T follicular helper cell (primary cell): ENCODE measurements at regions not wholly inside any gene's neighbourhood (a gene's known extent, or its start where the extent isn't known, plus 50 kb on each side); places are given as distances from the start of the nearest gene placed in this dataset.
"Not testable (repeated sequence)": the region's sequence is repeated elsewhere in the genome, so short reads cannot be mapped to it uniquely, and the experiment has no call there.

Experiments
- DNase-seq: peaks from one replicate; pipeline ENCODE4 v3.0.0-alpha.2; 2020; ENCODE audit warnings: low read depth

DNA sequence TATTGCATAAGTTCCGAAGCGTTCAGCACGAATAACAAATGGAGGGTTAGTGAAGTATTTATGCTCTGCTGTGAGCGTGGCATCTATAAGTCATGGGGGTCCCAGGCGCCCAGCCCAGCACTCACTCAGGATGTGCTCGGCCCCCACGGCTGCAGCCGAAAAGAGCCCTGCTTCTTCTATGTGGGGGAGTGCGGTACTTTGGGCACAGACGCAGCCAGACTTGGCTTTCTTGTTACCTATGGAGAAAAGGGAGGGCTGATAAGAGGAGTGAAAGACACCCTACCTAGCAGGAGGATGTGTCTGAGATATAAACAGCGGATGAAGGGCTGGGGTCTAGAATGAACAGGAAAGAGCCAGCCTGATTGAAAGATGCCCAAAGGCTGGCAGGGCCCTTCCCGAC lies 51.4 kb downstream of the MRPL36 start:
- DNase-seq = no peak

DNA sequence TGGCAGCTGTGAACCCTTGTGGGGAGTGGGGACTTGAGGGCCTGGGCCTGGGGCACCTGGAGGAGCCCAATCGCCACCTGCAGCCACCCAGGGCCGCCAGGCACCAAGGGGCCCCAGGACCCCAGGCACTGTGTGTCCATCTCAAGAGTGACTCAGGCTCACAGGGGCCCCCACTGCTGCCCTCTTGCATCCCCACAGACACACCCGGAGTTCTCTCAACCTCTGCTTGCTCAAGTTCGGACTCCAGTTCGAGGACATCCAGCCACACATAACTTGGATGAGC lies 51.9 kb downstream of the MRPL36 start:
- no peak for DNase-seq

DNA sequence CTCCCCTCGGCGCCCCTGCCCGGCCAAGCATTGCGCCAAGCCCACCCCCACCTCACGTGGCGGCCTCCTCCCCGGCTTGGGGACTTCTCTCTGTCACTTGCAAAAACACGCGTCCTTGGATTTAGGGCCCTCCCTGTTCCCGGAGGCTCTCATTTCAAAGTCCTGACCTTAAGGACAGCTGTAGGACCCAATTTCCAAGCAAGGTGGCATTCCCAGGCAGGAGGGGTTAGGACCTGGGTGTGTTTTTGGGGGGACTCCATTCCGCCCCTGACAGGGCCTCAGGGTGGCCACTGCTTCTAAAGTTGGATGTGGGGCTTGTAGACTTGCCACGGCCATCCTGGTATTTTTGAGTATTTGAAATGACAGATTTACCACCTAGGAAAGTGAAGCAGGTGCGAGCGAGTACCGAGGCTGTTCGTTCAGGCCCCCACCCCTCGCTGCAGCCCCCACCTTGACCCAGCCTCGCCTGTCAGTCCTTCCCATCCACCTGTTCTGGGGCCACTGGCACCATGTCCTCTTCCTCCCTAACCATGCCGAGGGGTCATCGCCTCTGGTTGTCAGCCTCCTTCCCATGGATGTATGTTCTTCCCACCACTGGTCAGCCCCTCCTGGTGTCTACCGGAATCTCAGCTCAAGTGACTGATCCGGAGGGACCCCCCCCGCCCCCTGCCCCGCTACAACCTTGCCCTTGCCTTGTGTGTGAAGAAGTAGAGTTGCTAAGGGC lies 52.4 kb downstream of the MRPL36 start:
- no peak for DNase-seq

DNA sequence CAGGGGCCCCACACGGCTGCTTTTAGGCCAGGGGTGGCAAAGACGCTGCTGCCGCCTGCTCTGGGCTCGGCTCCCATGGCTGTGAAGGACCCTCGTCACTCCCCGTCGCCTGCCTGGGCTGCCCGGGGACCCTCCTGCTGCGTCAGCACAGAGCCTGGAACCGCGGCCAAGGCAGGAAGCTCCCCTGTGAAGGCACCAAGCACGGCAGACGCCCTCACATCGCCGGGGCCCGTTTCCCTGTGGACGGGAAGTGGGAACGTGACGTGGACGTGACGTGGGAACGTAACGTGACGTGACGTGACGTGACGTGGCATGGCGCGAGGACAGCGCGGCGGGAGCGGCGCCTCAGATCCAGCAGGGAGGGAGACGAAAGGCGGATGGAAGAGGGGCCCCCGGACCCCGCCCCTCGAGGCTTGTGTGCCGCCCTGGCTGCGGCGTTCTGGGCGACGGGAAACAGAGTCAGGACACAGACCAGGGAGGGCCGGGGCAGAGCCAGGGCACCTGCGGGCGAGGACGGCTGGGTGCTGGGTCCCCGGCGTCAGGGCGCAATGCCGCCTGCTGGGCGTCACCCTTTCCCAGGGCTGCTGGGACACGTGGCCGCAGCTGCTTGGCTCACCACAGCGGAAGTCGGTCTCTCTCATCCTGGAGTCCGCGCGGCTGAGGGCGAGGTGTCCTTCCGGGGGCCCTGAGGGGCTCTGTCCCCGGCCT lies 53.1 kb downstream of the MRPL36 start:
- no peak for DNase-seq

DNA sequence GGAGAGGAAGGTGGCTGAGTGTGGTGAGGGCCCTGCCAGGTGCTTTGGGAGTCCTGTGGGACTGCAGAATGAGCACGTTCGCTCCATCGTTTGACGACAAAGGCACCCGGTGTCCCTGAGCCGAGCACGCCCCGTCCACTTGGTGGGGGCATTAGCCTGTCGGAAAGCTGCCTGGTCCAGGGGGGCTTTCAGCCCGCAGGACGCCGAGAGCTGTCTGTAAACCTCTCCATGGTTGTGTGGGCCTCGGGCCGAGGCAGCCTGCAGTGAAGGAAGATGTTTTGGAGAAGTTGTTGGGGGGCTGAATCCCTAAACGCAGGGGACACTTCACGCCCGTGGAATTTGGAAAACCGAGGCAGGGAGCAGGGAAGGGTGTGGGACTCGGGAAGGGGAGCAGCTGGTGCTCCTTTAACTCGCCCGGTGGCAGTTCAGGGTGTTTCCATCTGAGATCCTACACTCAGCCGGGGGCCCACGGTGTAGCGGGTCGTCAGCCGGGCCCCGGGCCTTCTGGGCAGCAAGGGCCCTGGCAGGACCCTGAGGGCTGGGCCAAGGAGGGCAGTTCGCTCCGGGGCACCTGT lies 53.8 kb downstream of the MRPL36 start:
- DNase-seq = no peak

DNA sequence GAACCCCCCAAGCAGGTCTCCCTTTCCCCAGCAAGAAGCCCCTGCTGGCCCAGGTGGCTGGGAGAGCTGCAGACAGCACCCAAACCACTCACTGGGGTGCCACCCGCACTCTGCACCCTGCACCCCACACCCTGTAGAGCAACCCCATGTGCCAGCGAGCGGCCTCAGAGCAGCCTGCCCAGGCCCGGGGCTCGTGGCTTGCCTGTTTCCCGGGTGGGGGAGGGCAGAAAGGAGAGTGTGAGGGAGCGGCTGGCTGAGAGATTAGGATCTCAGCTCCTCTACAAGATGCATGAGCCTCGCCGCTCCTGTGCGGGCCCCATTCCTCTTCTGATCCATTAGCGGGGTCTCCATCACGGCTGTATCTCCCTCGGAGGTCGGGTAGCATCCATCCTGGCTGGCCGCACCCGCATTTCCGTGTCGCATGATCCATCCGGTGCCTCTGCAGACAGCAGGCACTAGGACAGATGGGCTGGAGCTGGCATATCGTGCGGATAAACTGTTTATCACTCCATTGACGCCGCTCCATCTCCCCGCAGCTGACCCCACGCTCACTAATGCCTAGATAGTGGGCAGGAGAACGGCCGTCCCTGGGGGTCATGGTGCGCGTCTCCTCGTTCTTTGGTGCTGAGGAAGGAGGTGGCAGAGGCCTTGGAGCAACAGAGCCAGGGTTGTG lies 54.4 kb downstream of the MRPL36 start:
- no peak for DNase-seq

DNA sequence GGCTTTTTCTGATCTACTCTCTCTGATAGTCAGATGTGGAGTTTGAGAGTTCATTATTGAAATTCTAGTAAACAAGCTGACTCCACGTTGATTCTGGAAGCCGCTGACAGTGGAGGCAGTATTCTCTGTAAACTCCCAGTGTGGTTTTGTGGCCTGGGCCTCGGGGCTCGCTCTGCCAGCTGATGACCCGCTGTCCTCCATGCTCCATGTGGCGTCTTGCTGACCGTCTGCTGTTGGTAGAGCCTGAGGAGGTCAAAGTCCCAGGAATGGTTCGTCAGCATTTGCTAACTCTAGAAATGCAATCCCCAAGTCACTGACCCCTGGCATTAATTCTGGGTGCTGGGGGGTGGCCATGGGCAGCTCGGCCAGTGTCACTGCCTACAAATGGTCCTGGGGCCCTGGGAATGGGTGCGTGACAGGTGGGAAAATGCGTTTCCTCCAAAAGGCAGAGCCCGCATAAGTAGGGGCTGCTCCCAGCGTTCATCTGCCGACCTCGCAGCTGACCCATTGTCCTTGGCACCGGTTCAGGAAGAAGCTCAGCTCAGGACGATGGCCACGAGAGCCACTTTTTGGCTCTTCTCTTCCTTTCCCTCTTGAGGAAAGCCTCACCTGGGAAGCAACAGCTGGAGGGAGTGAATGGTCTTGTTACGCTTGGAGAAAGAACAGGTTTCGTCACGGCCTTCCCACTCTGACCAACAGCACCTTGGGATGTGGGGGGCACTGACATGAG lies 55.1 kb downstream of the MRPL36 start:
- DNase-seq = no peak

DNA sequence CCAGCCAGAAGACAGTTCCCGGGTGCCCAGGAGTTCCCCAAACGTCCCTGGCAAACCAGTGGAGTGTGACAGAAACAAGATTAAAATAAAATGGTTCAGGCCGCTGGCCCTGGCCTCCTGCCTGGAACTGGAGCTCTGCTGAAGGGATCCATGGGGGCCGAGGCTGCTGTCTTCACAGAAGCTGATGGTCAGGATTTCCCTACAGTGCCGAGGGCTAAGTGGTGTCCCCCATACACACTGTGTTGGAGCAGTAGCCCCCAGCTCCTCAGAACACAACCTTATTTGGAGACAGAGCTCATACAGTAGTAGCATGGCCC lies 55.9 kb downstream of the MRPL36 start:
- no peak for DNase-seq

DNA sequence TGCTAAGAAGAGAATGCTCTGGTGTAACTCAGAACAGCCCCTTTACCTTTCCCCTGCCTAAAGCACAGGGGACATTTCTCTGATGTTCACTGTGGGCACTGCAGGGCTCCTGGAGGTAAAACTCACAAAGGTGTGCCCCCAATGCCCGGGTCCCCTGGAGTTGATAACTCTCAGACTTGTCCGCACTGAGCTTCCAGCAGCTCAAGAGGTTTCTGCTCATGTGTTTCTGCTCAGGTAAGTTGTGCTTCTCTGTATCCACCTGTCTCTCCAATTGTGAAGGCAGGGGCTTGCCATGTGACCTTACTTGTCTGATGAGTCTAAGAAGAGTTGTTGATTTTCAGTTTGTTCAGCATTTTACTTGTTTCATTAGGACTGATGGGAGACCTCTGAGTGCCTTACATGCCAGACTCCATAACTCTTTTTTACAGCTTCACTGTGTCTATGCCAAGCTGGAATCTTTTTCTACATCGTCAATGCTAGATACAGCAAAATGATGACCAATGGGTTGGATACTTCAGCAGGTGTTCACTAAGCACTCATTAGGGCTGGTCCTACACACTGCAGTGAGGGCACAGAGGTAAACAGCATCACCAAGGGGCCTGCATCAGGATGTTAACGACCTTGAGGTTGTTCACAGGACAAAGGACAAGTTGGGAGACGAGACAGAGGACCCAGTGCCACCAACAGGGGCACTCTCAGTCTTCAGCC lies 56.4 kb downstream of the MRPL36 start:
- DNase-seq = no peak

DNA sequence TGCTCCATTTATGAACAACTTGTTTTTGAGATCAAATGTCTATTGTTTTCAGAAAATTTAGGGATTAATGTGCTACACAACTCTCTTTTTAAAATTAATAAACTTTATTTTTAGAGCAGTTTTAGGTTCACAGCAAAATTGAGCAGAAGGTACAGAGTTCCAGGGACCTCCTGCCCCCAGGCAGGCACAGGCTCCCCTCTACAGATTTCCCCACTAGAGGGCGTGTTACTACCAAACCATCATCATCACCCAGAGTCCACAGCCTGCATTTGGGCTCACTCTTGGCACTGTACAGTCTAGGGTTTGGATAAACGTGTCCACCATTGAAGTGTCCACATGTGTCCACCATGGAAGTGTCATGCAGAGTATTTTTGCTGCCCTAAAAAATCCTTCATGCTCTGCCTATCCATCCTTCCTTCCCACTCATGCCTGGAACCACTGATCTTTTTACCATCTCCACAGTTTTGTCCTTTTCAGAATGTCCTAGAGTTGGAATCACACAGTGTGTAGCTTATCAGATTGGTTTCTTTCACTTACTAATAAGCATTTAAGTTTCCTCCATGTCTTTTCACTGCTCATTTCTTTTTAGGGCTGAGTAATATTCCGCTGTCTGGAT lies 61.7 kb downstream of the MRPL36 start:
- DNase-seq = peak; percentile 10

DNA sequence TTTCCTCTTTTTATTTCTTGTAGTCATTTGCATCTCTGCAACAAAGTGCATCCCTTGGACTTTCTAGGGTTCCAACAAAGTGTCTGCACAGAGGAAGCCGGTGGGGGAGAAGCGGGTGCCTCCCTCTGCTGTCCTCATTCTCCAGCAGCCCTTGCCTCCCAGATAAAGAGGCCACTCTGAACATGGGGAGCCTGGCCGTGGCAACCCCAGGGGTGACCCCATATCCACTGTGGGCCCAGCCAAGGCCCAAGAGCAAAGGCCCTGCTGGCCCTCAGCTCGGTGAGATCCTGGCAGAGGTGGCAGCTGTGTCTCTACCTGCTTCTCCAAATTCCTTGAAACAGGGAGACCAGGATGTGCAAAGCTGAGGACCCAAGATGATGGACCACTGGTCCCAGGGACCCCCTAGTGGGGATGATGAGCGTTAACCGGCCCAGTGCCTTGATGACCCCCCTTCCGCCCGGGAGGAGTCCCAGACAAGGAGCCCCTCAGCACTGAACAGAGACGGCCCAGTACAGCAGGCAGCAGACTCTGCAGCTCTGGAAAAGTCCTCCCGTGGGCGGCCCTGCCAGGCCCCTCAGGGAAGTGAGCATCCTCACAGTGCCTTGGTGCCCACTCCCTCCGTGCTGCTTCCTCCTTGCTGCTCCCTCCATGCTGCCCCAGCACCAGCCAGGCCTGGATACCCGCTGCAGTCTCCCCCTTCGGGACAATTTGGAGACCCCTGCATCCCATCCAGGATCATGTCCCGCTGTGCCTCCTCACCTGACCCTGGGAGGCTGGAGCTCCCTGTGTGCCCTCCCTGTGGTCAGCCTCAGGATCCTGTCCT lies 62.5 kb downstream of the MRPL36 start:
- no peak for DNase-seq

DNA sequence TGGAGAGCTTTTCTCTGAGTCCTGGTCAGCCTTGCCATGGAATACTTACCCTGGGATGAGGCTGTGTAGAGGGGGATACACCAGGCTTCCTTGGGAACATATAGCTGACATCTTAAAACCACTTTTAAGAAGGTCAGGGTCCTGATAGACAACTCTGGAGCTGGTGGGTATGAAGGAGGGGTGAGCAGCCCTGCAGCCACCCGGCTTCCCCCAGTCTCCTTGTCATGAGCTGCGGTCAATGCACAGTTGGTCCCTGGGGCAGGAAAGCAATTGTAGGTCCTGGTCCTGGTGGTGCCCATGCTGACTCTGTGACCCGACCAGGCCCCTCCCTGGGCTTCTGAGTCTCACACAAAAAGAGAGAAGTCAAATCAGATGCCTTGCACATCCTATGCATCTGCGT lies 63.6 kb downstream of the MRPL36 start:
- DNase-seq = no peak

DNA sequence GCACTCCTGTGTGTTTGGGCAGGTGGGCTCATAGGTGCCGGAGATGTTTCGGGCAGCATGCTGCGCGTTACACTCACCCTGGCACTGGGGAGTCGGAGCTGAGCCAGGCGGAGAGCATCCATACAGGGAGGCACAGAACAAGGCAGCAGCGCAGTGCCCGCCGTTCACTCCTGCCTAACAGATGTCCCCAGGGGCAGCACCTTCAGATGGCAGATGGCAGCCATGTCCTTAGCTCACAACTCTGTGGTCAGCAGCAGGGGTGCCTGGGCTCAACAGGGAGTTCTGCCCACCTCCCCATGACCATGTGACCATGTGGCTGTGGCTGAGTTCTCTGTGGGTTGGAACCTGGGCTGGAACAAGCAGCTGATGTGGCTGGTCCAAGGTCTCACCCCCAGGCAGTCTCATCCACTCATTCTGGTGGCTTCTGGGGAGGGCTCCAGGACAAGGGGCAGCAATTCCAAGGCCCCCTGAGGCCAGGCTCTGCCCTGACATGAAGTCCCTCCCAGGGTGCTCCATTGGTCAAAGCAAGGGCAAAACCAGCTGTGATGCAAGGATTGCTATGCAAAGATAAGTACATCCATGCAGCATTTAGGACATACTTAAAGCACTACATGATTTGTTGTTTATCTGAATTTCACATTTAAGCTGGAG lies 64.2 kb downstream of the MRPL36 start:
- no peak for DNase-seq

DNA sequence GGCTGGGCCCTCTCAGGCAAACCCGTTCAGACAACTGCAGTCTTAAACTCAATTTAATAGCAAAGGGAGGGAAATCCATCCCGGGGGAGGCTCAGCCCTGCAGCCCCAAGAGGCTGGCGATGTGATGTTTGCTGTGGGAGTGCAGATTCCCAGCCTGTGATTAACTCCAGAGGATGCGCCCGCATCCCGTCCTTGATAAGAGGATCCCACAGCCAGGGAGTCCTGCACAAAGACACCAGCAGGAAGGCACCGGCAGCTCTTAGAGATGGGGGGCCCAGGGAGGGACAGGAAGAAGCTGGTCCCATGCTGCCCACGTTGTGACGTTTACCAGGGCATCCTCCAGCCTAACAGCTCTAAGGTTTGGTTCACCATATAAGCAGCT lies 64.7 kb downstream of the MRPL36 start:
- DNase-seq = no peak

DNA sequence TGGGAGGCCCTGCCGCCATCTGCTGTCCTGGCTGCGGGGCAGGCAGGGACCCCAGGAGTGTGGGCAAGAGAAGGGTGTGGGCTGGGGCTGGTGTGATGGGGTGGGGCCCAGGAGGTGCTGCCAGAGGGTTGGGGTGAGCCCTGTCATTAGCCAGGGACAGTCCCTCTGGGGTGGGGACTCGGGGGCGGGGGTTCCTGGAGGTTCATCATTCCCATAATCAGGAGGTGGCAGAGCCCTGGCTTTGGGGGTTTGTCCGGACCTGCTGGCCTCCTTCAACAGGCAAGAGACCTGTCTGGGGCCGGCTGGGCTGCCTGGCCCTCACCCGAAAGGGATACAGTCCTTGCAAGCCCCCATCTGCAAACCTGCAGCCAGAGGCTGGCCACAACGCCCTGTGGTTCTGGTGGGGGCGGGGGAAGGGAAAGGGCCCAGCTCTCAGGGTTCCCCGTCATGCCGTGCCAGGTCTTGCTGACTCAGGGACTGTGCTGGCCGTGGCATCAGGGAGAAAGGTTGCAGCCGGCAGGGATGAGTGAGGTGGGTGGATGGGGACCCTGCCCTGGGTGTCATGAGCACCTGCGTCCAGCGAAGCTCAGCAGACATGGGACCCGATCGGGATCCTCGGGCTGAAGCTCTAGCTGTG lies 65.2 kb downstream of the MRPL36 start:
- DNase-seq = no peak

DNA sequence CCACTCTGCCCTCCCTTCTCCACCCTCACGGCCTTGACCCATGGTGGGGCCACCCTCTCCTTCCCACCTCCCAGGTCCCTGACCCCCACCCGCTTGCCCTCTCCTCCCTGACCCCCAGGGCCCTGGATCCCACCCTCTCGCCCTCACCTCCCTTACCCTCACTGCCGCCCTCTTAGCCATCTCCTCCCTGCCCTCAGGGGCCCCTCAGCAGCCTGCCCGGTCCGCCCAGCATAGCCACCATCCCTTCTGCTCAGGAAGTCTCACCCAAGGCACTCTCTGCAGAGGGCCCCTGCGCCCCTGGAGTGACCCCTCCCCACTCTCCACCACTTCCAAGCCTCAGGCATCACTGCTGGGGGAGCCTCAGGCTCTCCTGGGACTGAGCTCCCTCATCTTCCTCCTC lies 66.3 kb downstream of the MRPL36 start:
- no peak for DNase-seq

DNA sequence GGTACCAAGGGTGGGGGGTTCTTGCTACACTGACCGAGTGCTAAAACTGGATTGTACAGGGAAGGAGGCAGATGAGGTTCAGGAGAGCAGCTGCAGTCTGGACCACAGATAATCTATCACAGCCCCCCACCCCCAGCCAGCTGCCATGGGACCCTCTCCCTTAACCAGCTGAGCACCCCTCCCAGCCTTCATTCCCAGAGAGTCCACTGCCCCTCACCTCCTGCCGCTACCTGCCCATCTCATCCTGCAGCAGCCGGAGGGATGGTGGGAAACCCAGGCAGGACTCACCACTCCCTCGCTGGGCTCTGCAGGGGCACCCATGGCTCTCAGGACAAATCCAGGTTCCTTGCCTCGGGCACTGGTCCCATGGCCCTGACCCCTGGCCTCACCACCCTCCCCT lies 66.7 kb downstream of the MRPL36 start:
- no peak for DNase-seq

DNA sequence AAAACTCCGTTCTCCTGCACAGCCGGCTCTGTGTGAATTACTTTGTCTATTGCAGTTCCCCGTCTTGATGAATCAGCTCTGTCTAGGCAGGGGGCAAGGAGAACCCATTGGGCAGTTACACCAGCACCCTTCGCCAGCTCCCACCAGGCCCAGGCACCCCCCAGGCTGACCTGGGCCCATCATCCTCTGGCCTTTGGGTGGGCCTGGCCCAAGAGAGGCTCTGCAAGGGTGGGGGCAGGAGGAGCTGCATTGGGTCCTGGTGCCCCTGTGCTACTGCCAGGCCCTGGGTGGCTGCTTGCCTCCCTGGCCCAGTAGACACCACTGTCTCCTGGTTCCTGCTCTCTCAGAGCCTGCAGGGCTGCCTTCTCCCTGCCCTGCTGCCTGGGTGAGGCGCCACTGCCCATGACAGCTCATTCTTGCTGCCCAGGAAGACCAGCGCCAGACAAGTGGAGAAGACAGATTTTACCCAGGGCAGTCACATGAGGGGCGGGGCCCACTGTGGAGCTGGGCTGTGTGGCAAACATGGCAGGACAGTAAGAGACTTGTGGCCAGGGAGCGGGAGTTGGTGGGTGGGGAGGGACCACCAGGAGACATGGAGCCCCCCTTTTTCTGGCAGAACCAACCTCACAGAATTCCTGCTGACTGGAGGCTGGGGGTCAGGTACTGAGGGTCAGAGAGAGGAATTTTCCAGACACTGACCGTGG lies 67.2 kb downstream of the MRPL36 start:
- DNase-seq = no peak

DNA sequence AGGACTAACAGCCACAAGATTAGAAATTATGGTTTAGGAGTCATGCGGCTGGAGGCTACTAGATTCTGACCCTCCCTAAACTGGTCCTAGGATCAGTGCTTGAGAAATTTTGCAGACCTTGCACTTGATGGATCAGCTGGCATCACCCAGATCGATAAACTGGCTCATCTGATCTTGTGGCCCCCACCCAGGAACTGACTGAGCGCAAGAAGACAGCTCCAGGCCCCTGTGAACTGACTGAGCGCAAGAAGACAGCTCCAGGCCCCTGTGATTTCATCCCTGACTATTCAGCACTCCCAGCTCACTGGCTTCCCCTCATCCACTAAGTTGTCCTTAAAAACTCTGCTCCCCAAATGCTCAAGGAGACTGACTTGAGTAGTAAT lies 67.8 kb downstream of the MRPL36 start:
- DNase-seq = not testable (repeated sequence)
